GM12865 (cell line): ENCODE measurements at regions not wholly inside any gene's neighbourhood (a gene's known extent, or its start where the extent isn't known, plus 50 kb on each side); places are given as distances from the start of the nearest gene placed in this dataset.

Experiments used
- DNase-seq: peaks from one replicate; pipeline ENCODE4 v3.0.0; 2010; ENCODE audit warnings: low read depth
- H3K4me3 ChIP-seq: 2 replicates; pipeline ENCODE4 v1.5.1; 2011; ENCODE audit warnings: mild to moderate bottlenecking, low read depth, low read length, control low read depth
- CTCF ChIP-seq: IDR thresholded peaks from 2 replicates; pipeline ENCODE4 v1.5.1; 2011; ENCODE audit warnings: low read length, control low read depth, low read depth, inconsistent platforms; ENCODE audit not compliant: insufficient read depth; ENCODE audit errors: missing control alignments

GRCh38 chr10:32156031-32156495 is 99.8 kb upstream of the KIF5B start:
- no peak overlapping the region for H3K4me3 ChIP-seq
- no peak for DNase-seq
- no peak for TF ChIP-seq CTCF

GRCh38 chr10:32155075-32155516 is 98.9 kb upstream of the KIF5B start:
- H3K4me3 ChIP-seq, result no peak overlapping the region
- no peak for TF ChIP-seq CTCF
- DNase-seq, result no peak

- no peak overlapping the region for H3K4me3 ChIP-seq
- no peak for TF ChIP-seq CTCF
- no peak for DNase-seq
Observed at GRCh38 chr10:32153931-32154330, 97.7 kb upstream of the KIF5B start.

GRCh38 chr10:32153252-32153651 is 97.0 kb upstream of the KIF5B start:
- TF ChIP-seq CTCF, result no peak
- DNase-seq, result no peak
- no peak overlapping the region for H3K4me3 ChIP-seq

GRCh38 chr10:32151871-32152270 is 95.6 kb upstream of the KIF5B start:
- no peak for TF ChIP-seq CTCF
- DNase-seq, result no peak
- H3K4me3 ChIP-seq, result no peak overlapping the region

GRCh38 chr10:32150532-32151101 is 94.4 kb upstream of the KIF5B start:
- TF ChIP-seq CTCF, result no peak
- peak; percentile 18 for DNase-seq
- H3K4me3 ChIP-seq, result no peak overlapping the region
